ENCODE measurements at regions not wholly inside any gene's neighbourhood (a gene's known extent, or its start where the extent isn't known, plus 50 kb on each side); places are given as distances from the start of the nearest gene placed in this dataset.

DNA sequence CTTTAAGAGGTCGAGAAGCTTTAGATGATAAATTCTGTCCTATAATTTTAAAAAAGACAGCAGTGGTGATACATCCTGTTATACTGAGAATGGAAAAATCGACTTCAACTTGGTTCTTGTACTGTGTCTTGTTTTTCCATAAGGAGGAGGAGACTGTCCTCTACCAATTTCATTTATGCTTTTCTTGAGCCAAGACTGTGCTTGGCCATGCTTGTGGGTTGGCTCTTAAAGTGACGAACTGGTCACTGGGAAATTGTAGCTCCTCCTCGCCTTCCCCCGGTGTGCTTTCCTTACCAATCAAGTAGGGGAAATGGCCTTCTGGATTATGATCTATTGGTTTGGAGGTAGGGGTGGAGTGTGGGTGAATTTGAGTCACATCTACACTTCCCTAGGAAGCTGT is 67.1 kb upstream of the HSPB3 start:
- no TSS peak for BruUV-seq (replicated peaks)
- TF ChIP-seq, protein P1, sequence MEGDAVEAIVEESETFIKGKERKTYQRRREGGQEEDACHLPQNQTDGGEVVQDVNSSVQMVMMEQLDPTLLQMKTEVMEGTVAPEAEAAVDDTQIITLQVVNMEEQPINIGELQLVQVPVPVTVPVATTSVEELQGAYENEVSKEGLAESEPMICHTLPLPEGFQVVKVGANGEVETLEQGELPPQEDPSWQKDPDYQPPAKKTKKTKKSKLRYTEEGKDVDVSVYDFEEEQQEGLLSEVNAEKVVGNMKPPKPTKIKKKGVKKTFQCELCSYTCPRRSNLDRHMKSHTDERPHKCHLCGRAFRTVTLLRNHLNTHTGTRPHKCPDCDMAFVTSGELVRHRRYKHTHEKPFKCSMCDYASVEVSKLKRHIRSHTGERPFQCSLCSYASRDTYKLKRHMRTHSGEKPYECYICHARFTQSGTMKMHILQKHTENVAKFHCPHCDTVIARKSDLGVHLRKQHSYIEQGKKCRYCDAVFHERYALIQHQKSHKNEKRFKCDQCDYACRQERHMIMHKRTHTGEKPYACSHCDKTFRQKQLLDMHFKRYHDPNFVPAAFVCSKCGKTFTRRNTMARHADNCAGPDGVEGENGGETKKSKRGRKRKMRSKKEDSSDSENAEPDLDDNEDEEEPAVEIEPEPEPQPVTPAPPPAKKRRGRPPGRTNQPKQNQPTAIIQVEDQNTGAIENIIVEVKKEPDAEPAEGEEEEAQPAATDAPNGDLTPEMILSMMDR (conservative IDR thresholded peaks at IDR 0.05; ENCODE audit: low read depth, low read length) = no peak
- no peak for TF ChIP-seq EZH2 (IDR thresholded peaks at IDR 0.05; ENCODE audit: borderline replicate concordance, low read depth, low read length, poor library complexity, severe bottlenecking)
- Histone ChIP-seq H3K27me3 (replicated peaks; ENCODE audit: insufficient read depth, low read depth, low read length, poor library complexity) (no peaks in the 10 kb centered on the region), H3K27ac (ENCODE audit: low read depth, low read length, poor library complexity, severe bottlenecking) (no peak overlapping the region), H3K4me3 (ENCODE audit: low read depth, low read length, poor library complexity, severe bottlenecking) (no peak overlapping the region), H3K4me1 (ENCODE audit: insufficient read depth, low read length, poor library complexity, severe bottlenecking) (peaks cover 35% of the 10 kb centered on the region), H3K36me3 (ENCODE audit: insufficient read depth, low read length, poor library complexity, severe bottlenecking) (no peaks in the 10 kb centered on the region), H3K9me3 (ENCODE audit: low read depth, low read length, poor library complexity, severe bottlenecking) (no peaks in the 10 kb centered on the region)
- CTCF ChIA-PET = interaction anchor here (0.5 kb wide), 1 partner anchor 45 kb away, joined by 5 read pairs; no protein-coding TSS in a partner anchor
- no peak for DNase-seq (ENCODE audit: low spot score)
- intact Hi-C loops (cut with micrococcal nuclease; ENCODE audit: unreplicated experiment) = no loop called here
- POLR2A ChIA-PET (ENCODE audit: low non-redundant PET) = no interaction called here

DNA sequence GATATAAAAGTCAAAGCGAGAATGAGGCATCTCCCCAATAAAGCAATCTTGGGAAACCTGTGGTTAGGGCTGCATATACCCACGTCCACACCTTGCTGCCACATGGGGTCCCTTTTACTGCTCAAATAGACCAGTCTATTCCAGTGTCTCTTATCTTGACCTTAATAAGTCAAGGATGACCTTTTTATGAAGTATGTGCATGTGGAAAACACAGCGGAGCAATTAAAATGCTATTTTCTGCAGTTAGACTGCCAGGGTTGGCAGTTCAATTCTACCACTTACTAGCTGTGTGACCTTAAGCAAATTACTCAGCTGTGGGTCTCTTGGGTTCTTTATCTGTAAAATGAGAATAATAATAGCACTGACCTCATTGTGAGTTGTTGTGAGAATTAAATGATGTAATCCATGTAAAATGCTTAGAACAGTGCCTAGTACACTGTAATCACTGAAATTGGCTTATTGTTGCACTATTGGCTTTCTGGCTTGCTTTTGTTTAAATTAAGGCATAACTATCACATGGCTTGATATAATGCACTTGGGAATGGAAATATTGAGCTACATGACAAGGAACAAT is 67.8 kb upstream of the HSPB3 start:
- POLR2A ChIA-PET (ENCODE audit: low non-redundant PET) = no interaction called here
- DNase-seq (ENCODE audit: low spot score) = no peak
- CTCF ChIA-PET = interaction anchor here (0.5 kb wide), 1 partner anchor 44 kb away, joined by 5 read pairs; no protein-coding TSS in a partner anchor
- H3K27ac ChIP-seq (ENCODE audit: low read depth, low read length, poor library complexity, severe bottlenecking) = no peak overlapping the region
- peaks cover 35% of the 10 kb centered on the region for H3K4me1 ChIP-seq (ENCODE audit: insufficient read depth, low read length, poor library complexity, severe bottlenecking)
- no peaks in the 10 kb centered on the region for H3K27me3 ChIP-seq (replicated peaks; ENCODE audit: insufficient read depth, low read depth, low read length, poor library complexity)
- no TSS peak for BruUV-seq (replicated peaks)
- no peak for TF ChIP-seq EZH2 (IDR thresholded peaks at IDR 0.05; ENCODE audit: borderline replicate concordance, low read depth, low read length, poor library complexity, severe bottlenecking)
- TF ChIP-seq, protein P1 (conservative IDR thresholded peaks at IDR 0.05; ENCODE audit: low read depth, low read length) = no peak
- H3K36me3 ChIP-seq (ENCODE audit: insufficient read depth, low read length, poor library complexity, severe bottlenecking) = no peaks in the 10 kb centered on the region
- H3K9me3 ChIP-seq (ENCODE audit: low read depth, low read length, poor library complexity, severe bottlenecking) = no peaks in the 10 kb centered on the region
- intact Hi-C loops (cut with micrococcal nuclease; ENCODE audit: unreplicated experiment) = no loop called here
- H3K4me3 ChIP-seq (ENCODE audit: low read depth, low read length, poor library complexity, severe bottlenecking) = no peak overlapping the region

DNA sequence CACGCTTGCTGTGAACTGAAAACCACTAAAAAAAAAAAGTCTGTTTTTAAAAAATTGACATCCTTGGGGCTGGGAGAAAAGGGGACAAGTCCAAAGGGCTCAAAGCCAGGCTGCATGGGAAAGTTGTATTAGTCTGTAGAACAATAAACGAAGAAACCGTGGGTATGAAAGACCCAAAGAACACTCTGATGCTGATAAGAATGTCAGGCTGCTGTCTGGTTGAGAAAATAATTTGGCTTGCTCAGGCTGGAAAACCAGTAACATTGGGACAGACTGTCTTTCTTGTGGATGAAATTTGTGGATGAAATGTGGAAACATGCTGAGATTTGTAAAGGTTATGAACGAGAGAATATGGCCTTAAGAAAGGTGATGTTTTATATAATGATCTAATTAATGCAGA is 68.5 kb upstream of the HSPB3 start:
- no peaks in the 10 kb centered on the region for H3K27me3 ChIP-seq (replicated peaks; ENCODE audit: insufficient read depth, low read depth, low read length, poor library complexity)
- no peak overlapping the region for H3K4me3 ChIP-seq (ENCODE audit: low read depth, low read length, poor library complexity, severe bottlenecking)
- CTCF ChIA-PET = interaction anchor here (1.4 kb wide), 1 partner anchor 32 kb away, joined by 3 read pairs; no protein-coding TSS in a partner anchor
- BruUV-seq (replicated peaks) = no TSS peak
- DNase-seq (ENCODE audit: low spot score) = no peak
- intact Hi-C loops (cut with micrococcal nuclease; ENCODE audit: unreplicated experiment) = no loop called here
- peaks cover 35% of the 10 kb centered on the region for H3K4me1 ChIP-seq (ENCODE audit: insufficient read depth, low read length, poor library complexity, severe bottlenecking)
- no peaks in the 10 kb centered on the region for H3K9me3 ChIP-seq (ENCODE audit: low read depth, low read length, poor library complexity, severe bottlenecking)
- no peak overlapping the region for H3K27ac ChIP-seq (ENCODE audit: low read depth, low read length, poor library complexity, severe bottlenecking)
- no peak for TF ChIP-seq EZH2 (IDR thresholded peaks at IDR 0.05; ENCODE audit: borderline replicate concordance, low read depth, low read length, poor library complexity, severe bottlenecking)
- TF ChIP-seq, protein P1 (conservative IDR thresholded peaks at IDR 0.05; ENCODE audit: low read depth, low read length) = no peak
- no peaks in the 10 kb centered on the region for H3K36me3 ChIP-seq (ENCODE audit: insufficient read depth, low read length, poor library complexity, severe bottlenecking)
- POLR2A ChIA-PET (ENCODE audit: low non-redundant PET) = no interaction called here

Data from A673 (cell line).